K562 (cell line): ENCODE measurements at regions not wholly inside any gene's neighbourhood (a gene's known extent, or its start where the extent isn't known, plus 50 kb on each side); places are given as distances from the start of the nearest gene placed in this dataset.
A peak's percentile ranks its signal among the peaks of the same experiment; 100 is the strongest.

Experiments used
- ATAC-seq: fragments of 200-7000 bp; cut with Tn5 transposase; 3 replicates; pipeline ENCODE4 v1.9.1; 2020; ENCODE audit warnings: moderate library complexity
- BruUV-seq: library from RNA; stranded (reverse); fragments of 400-500 nt; replicated peaks from 2 replicates; lab custom pipeline; 2021; lab: Mats Ljungman, UMichigan
- CTCF ChIA-PET: fragments of 300-600 bp; formaldehyde crosslinking; extraction: SDS; loops from one replicate; lab custom pipeline; 2021; ENCODE audit warnings: low intra/inter-chr PET ratio; lab: Yijun Ruan, JAX
- POLR2A ChIA-PET: fragments of 300-600, 350-650 bp; sonication (Branson Sonifier 250); formaldehyde crosslinking; extraction: SDS; loops from one replicate; lab custom pipeline; 2021; ENCODE audit warnings: antibody characterized with exemption, inconsistent platforms; lab: Yijun Ruan, JAX
- DNase-seq, 4 experiments: peaks; one replicate each; pipeline versions ENCODE4 v3.0.0 to v3.0.0-alpha.2; 2011 to 2018; ENCODE audit warnings: low spot score in 3 of 4, mixed read lengths in 3 of 4; ENCODE audit errors: extremely low read depth in 1 of 4
- FAIRE-seq: peaks from 2 replicates; lab custom pipeline; 2011; peaks lifted over from hg19 to GRCh38; lab: Jason Lieb, UNC
- H2AFZ ChIP-seq: 2 replicates; pipeline ENCODE4 v1.6.0; 2011; ENCODE audit warnings: low read depth, low read length, control low read depth, inconsistent platforms
- H3K27ac ChIP-seq: fragments of 200-600 bp; 3 replicates; pipeline ENCODE4 v1.8.0; 2011; ENCODE audit warnings: low read depth, mild to moderate bottlenecking, control low read depth, inconsistent platforms, low read length, moderate library complexity, mixed read lengths; ENCODE audit errors: extremely low read depth
- H3K27me3 ChIP-seq, 2 experiments: fragments of 300-600 bp in 1 of 2; 2 replicates in 1 of 2; 3 replicates in 1 of 2; pipeline versions ENCODE4 v1.6.0 to v1.8.0; 2011; ENCODE audit warnings: inconsistent platforms in 2 of 2, low read length in 2 of 2, mild to moderate bottlenecking in 1 of 2, mixed read lengths in 1 of 2, moderate library complexity in 1 of 2; ENCODE audit not compliant: control insufficient read depth in 2 of 2, insufficient read depth in 2 of 2
- H3K36me3 ChIP-seq: fragments of 300-600 bp; 3 replicates; pipeline ENCODE4 v1.8.0; 2011; ENCODE audit warnings: mild to moderate bottlenecking, low read length, inconsistent platforms; ENCODE audit not compliant: control insufficient read depth, insufficient read depth
- H3K4me1 ChIP-seq, 2 experiments: fragments of 200-600 bp in 1 of 2; replicated peaks in 1 of 2; 2 replicates in 1 of 2; 3 replicates in 1 of 2; pipeline versions ENCODE4 v1.5.1 to v1.8.0; 2011; ENCODE audit warnings: inconsistent platforms in 2 of 2, low read length in 2 of 2, mild to moderate bottlenecking in 1 of 2, mixed read lengths in 1 of 2, moderate library complexity in 1 of 2; ENCODE audit not compliant: control insufficient read depth in 2 of 2, insufficient read depth in 2 of 2
- H3K4me2 ChIP-seq: 2 replicates; pipeline ENCODE4 v1.6.1; 2011; ENCODE audit warnings: low read length, control low read depth, inconsistent platforms, mixed read lengths; ENCODE audit not compliant: insufficient read depth
- H3K4me3 ChIP-seq: fragments of 200-600 bp; sonication (generic), shearing (Covaris generic); 2 replicates; pipeline ENCODE4 v1.5.1; 2016; ENCODE audit warnings: control low read depth, inconsistent platforms
- H3K79me2 ChIP-seq: fragments of 200-600 bp; 3 replicates; pipeline ENCODE4 v1.8.0; 2011; ENCODE audit warnings: low read length, inconsistent platforms; ENCODE audit not compliant: control insufficient read depth, insufficient read depth
- H3K9ac ChIP-seq, 2 experiments: 2 replicates each; pipeline versions ENCODE4 v1.6.0 to v1.6.1; 2011; ENCODE audit warnings: low read depth in 2 of 2, low read length in 2 of 2, control low read depth in 1 of 2, inconsistent platforms in 1 of 2, mild to moderate bottlenecking in 1 of 2, mixed read lengths in 1 of 2; ENCODE audit not compliant: insufficient read depth in 1 of 2
- H3K9me1 ChIP-seq: one replicate; pipeline ENCODE4 v1.6.0; 2011; ENCODE audit warnings: inconsistent platforms, mild to moderate bottlenecking, low read length, moderate library complexity; ENCODE audit not compliant: control insufficient read depth, insufficient read depth
- H3K9me3 ChIP-seq: replicated peaks from 2 replicates; pipeline ENCODE4 v1.5.1; 2011; ENCODE audit warnings: low read depth, low read length, inconsistent platforms; ENCODE audit not compliant: control insufficient read depth, insufficient read depth
- H4K20me1 ChIP-seq: replicated peaks from 2 replicates; pipeline ENCODE4 v1.6.1; 2011; ENCODE audit warnings: low read length, inconsistent platforms, mixed read lengths; ENCODE audit not compliant: control insufficient read depth, insufficient read depth
- BCOR ChIP-seq: fragments of 450-650 bp; IDR thresholded peaks from 2 replicates; pipeline ENCODE4 v1.6.1; 2016
- HDAC3 ChIP-seq: fragments of 450-650 bp; IDR thresholded peaks from 2 replicates; pipeline ENCODE4 v1.6.1; 2018; ENCODE audit warnings: borderline replicate concordance, mild to moderate bottlenecking, moderate library complexity; ENCODE audit not compliant: partially characterized antibody
- MAFG ChIP-seq: fragments of 450-650 bp; conservative IDR thresholded peaks from 2 replicates; pipeline ENCODE4 v1.6.1; 2016; ENCODE audit warnings: missing genetic modification characterization, missing compliant biosample characterization
- RCOR1 ChIP-seq, 2 experiments: IDR thresholded peaks; 2 replicates each; pipeline ENCODE4 v1.6.1; 2012; ENCODE audit warnings: low read depth in 2 of 2, low read length in 2 of 2, borderline replicate concordance in 1 of 2, improper control_type of control experiment in 1 of 2
- SAFB ChIP-seq: fragments of 200-400 bp; formaldehyde crosslinking; IDR thresholded peaks from 2 replicates; pipeline ENCODE4 v1.6.1; 2017; ENCODE audit warnings: low read depth, low read length, borderline replicate concordance
- SIX5 ChIP-seq, 2 experiments: IDR thresholded peaks; 2 replicates each; pipeline ENCODE4 v1.6.1; 2011; ENCODE audit warnings: low read length in 2 of 2, borderline replicate concordance in 1 of 2, low read depth in 1 of 2, mild to moderate bottlenecking in 1 of 2, moderate library complexity in 1 of 2; ENCODE audit not compliant: insufficient read depth in 1 of 2
- ZNF316 ChIP-seq: fragments of 450-650 bp; IDR thresholded peaks from 2 replicates; pipeline ENCODE4 v1.6.1; 2016
- WGBS: fragments of 100-300 bp; shearing (Covaris generic); methylation state at CpG from one replicate; pipeline ENCODE4 v1.1.6; 2016; ENCODE audit warnings: low coverage, mixed read lengths; ENCODE audit not compliant: insufficient coverage; ENCODE audit errors: missing lambda C conversion rate; 5-methylcytosine and 5-hydroxymethylcytosine counted together
- in situ Hi-C: fragments of 300-500 bp; cut with MboI; formaldehyde crosslinking; loops from 4 replicates; pipeline ENCODE4 v1.15.0; 2018; ENCODE audit warnings: inconsistent platforms, mixed read lengths
- intact Hi-C: fragments of 100-400 bp; cut with micrococcal nuclease; formaldehyde crosslinking; loops from 2 replicates; pipeline ENCODE4 v1.14.2; 2022
- TF ChIP-seq, protein P1 (sequence below): fragments of 450-650 bp; formaldehyde crosslinking; IDR thresholded peaks from 2 replicates; pipeline ENCODE4 v1.4.0; 2020; ENCODE audit warnings: mild to moderate bottlenecking, moderate library complexity
- TF ChIP-seq, protein P2 (sequence below), 3 experiments: fragments of 200-800 bp in 1 of 3; fragments of 250-450 bp in 1 of 3; fragments of 450-650 bp in 1 of 3; sonication (Bioruptor Pico) in 1 of 3; sonication (Bioruptor generic) in 1 of 3; formaldehyde crosslinking in 1 of 3; IDR thresholded peaks; 2 replicates each; pipeline versions ENCODE4 v1.6.1 to v1.8.0; 2016 to 2022; ENCODE audit warnings: mild to moderate bottlenecking in 2 of 3, missing genetic modification characterization in 2 of 3, missing compliant biosample characterization in 1 of 3, moderate library complexity in 1 of 3
- TF ChIP-seq, protein P3 (sequence below): fragments of 450-650 bp; formaldehyde crosslinking; IDR thresholded peaks from 2 replicates; pipeline ENCODE4 v1.4.0; 2020; ENCODE audit warnings: mild to moderate bottlenecking, mixed read lengths
- TF ChIP-seq, protein P4 (sequence below): IDR thresholded peaks from 3 replicates; pipeline ENCODE4 v1.6.1; 2011; ENCODE audit warnings: borderline replicate concordance, mild to moderate bottlenecking, moderate library complexity; ENCODE audit not compliant: insufficient read length; ENCODE audit errors: extremely low read depth

DNA sequence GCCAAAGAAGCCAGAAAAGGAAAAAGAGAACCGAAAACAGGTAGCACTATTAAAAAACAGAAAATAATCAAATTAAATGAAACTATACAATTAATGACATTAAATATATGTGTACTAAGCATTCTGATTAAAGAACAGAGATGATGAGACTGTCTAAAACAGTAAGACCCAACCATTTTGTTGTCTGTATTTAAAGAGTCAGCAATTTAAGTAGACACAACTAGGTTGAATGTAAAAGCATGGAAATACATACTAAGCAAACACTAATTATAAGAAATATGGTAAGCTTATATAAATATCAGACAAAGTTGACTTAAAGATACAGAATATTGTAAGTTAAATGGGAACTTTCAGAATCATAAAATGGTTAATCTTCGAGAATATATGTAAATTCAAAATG lies 774.6 kb upstream of the RAG2 start:
- CTCF ChIA-PET = no interaction called here
- Histone ChIP-seq H4K20me1 (no peaks in the 10 kb centered on the region), H3K4me1 (no peaks in the 10 kb centered on the region), H3K9me3 (no peaks in the 10 kb centered on the region), H3K9me1 (no peaks in the 10 kb centered on the region), H3K27ac (no peak overlapping the region), H3K9ac (no peak overlapping the region), H3K4me3 (no peak overlapping the region), H2AFZ (no peak overlapping the region), H3K27me3 (no peaks in the 10 kb centered on the region), H3K4me2 (no peak overlapping the region), H3K79me2 (no peaks in the 10 kb centered on the region), H3K36me3 (no peaks in the 10 kb centered on the region)
- in situ Hi-C loops = no loop called here
- WGBS = 0% methylated on average over 2 of the region's 2 CpGs
- no peak for DNase-seq
- POLR2A ChIA-PET = no interaction called here
- intact Hi-C loops = no loop called here
- no peak for ATAC-seq
- no TSS peak for BruUV-seq
- no peak for FAIRE-seq
- TF ChIP-seq, protein P1, sequence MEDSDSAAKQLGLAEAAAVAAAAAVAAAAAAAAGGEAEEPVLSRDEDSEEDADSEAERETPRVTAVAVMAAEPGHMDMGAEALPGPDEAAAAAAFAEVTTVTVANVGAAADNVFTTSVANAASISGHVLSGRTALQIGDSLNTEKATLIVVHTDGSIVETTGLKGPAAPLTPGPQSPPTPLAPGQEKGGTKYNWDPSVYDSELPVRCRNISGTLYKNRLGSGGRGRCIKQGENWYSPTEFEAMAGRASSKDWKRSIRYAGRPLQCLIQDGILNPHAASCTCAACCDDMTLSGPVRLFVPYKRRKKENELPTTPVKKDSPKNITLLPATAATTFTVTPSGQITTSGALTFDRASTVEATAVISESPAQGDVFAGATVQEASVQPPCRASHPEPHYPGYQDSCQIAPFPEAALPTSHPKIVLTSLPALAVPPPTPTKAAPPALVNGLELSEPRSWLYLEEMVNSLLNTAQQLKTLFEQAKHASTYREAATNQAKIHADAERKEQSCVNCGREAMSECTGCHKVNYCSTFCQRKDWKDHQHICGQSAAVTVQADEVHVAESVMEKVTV (CRISPR knock-in tag) = no peak
- no peak for TF ChIP-seq HDAC3
- TF ChIP-seq, protein P2, sequence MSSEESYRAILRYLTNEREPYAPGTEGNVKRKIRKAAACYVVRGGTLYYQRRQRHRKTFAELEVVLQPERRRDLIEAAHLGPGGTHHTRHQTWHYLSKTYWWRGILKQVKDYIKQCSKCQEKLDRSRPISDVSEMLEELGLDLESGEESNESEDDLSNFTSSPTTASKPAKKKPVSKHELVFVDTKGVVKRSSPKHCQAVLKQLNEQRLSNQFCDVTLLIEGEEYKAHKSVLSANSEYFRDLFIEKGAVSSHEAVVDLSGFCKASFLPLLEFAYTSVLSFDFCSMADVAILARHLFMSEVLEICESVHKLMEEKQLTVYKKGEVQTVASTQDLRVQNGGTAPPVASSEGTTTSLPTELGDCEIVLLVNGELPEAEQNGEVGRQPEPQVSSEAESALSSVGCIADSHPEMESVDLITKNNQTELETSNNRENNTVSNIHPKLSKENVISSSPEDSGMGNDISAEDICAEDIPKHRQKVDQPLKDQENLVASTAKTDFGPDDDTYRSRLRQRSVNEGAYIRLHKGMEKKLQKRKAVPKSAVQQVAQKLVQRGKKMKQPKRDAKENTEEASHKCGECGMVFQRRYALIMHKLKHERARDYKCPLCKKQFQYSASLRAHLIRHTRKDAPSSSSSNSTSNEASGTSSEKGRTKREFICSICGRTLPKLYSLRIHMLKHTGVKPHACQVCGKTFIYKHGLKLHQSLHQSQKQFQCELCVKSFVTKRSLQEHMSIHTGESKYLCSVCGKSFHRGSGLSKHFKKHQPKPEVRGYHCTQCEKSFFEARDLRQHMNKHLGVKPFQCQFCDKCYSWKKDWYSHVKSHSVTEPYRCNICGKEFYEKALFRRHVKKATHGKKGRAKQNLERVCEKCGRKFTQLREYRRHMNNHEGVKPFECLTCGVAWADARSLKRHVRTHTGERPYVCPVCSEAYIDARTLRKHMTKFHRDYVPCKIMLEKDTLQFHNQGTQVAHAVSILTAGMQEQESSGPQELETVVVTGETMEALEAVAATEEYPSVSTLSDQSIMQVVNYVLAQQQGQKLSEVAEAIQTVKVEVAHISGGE (CRISPR knock-in tag; IDR thresholded peaks at IDR 0.05) = no peak
- TF ChIP-seq, protein P3, sequence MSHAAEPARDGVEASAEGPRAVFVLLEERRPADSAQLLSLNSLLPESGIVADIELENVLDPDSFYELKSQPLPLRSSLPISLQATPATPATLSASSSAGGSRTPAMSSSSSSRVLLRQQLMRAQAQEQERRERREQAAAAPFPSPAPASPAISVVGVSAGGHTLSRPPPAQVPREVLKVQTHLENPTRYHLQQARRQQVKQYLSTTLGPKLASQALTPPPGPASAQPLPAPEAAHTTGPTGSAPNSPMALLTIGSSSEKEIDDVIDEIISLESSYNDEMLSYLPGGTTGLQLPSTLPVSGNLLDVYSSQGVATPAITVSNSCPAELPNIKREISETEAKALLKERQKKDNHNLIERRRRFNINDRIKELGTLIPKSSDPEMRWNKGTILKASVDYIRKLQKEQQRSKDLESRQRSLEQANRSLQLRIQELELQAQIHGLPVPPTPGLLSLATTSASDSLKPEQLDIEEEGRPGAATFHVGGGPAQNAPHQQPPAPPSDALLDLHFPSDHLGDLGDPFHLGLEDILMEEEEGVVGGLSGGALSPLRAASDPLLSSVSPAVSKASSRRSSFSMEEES (CRISPR knock-in tag) = no peak
- TF ChIP-seq ZNF316 = peak; percentile 61; the same call in 1 of the 2 replicates
- no peak for TF ChIP-seq SAFB
- TF ChIP-seq BCOR = no peak
- TF ChIP-seq MAFG (tag) = peak; percentile 31
- TF ChIP-seq, protein P4, sequence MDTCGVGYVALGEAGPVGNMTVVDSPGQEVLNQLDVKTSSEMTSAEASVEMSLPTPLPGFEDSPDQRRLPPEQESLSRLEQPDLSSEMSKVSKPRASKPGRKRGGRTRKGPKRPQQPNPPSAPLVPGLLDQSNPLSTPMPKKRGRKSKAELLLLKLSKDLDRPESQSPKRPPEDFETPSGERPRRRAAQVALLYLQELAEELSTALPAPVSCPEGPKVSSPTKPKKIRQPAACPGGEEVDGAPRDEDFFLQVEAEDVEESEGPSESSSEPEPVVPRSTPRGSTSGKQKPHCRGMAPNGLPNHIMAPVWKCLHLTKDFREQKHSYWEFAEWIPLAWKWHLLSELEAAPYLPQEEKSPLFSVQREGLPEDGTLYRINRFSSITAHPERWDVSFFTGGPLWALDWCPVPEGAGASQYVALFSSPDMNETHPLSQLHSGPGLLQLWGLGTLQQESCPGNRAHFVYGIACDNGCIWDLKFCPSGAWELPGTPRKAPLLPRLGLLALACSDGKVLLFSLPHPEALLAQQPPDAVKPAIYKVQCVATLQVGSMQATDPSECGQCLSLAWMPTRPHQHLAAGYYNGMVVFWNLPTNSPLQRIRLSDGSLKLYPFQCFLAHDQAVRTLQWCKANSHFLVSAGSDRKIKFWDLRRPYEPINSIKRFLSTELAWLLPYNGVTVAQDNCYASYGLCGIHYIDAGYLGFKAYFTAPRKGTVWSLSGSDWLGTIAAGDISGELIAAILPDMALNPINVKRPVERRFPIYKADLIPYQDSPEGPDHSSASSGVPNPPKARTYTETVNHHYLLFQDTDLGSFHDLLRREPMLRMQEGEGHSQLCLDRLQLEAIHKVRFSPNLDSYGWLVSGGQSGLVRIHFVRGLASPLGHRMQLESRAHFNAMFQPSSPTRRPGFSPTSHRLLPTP = no peak
- no peak for TF ChIP-seq RCOR1 (IDR thresholded peaks at IDR 0.05; ENCODE audit: borderline replicate concordance in 1 of 2, low read depth in 2 of 2, low read length in 2 of 2)
- no peak for TF ChIP-seq SIX5 (IDR thresholded peaks at IDR 0.05; ENCODE audit: borderline replicate concordance in 1 of 2, insufficient read depth in 1 of 2, low read depth in 1 of 2, low read length in 2 of 2)
